Endometrium (tissue), 2 donors: ENCODE measurements at regions not wholly inside any gene's neighbourhood (a gene's known extent, or its start where the extent isn't known, plus 50 kb on each side); places are given as distances from the start of the nearest gene placed in this dataset.
"Not testable (repeated sequence)": the region's sequence is repeated elsewhere in the genome, so short reads cannot be mapped to it uniquely, and the experiment has no call there.

Experiments used
- FAIRE-seq: peaks from 2 replicates; lab custom pipeline; 2012; peaks lifted over from hg19 to GRCh38; lab: Jason Lieb, UNC
- donor health status: control.
- donor health status: control.

DNA sequence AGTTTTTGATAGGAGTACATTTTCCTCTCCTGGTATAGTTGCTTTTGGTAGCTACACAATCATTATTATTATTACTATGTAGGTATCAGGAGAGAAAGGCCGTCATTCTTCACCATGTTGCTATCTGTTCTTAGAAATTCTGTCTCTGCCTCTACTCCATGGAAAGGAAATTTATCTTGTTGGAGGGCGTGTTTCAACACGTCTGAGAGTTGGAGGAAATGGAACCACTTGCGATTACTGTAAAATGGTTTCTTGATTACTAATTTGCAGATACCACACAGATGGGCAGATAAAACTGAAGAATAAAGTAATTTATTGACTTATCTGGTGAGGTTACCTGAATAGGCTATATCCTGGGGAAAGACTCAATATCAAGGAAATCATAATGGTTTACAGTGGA is 488.4 kb downstream of the NR2F2 start:
- no peak for FAIRE-seq

DNA sequence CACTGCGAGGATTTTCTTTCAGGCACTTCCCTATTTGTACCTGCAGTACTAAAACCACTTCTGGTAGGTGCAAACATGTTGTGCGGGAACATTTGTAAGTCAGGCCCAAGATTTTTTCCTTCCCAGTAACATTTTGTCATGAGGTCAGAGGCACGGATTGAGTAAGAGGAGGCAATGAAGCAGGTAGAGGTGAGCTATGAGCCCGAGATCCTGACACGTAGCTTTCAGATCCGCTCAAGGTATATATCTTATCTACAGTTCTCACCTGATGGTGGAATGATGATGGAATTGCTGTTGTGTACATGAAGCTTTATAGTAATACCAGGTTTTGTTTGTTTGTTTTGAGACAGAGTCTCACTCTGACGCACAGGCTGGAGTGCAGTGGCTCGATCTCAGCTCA is 497.5 kb downstream of the NR2F2 start:
- no peak for FAIRE-seq

DNA sequence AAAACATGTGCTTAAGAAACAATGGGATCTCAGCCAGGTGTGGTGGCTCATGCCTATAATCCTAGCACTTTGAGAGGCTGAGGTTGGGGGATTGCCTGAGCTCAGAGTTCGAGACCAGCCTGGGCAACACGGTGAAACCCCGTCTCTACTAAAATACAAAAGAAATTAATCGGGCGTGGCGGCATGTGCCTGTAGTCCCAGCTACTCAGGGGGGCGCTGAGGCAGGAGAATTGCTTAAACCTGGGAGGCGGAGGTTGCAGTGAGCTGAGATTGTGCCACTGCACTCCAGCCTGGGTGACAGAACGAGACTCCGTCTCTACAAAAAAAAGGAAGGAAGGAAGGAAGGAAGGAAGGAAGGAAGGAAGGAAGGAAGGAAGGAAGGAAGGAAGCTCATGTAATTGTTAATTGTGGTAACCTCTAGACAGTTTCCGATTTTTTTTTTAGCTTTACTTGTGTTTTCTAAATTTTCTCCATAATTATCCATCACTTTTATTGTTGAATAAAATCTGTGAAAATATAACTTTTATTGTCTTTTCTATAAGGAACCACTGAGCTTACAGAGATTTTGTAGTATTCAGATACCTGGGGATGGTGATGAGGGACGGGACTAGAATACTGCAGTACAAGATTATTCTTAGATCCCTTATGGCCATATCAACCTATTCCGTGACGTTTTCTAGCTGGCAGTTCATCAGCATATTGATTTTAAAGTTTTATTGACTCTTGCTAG is 506.9 kb downstream of the NR2F2 start:
- FAIRE-seq = no peak

DNA sequence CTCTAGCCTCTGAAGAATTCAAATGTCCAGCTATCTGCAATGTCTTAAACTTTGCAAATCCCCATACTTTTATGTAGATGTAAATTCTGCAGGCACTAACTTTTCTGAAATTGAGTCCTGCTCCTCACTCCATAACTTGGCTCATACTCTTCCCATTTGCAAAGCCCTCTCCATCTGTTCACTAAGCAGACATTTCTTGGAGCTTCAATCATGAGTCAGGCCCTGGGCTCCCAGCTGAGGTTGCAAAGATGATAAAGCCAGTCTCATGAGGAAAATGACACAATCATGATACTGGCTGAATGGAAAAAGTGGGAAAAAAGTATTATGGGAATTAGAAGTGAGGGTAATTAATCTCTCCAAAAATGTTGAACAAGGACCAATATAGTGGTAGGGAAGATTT is 507.6 kb downstream of the NR2F2 start:
- no peak for FAIRE-seq

DNA sequence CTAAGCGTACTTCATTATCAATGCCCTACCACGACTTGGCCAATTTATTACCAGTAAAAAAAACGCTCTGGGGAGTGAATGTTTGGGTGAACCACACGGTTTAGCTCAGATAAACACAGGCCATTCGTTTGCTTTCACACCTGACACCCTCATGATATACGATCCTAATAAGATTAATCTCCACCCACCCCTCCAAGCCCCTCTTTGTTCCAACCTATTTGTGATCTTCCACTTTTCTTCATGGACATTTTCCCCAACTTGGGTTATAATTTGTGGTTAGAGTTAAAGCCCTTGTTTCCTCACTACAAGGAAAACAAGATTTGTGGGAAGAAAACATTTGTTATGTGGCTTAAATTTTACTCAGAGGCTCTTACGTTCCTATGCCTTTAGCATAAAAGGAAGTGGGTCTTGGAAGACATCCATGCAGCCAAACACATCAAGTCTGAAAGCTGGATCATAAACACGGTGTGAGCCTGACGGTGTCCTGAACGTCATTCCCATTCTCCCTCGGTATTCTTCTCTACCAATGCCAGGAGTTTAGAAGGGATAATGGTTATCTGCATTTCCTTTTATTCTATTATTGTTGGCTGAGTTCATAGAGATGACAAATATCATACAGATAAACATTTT is 518.9 kb downstream of the NR2F2 start:
- FAIRE-seq = no peak

DNA sequence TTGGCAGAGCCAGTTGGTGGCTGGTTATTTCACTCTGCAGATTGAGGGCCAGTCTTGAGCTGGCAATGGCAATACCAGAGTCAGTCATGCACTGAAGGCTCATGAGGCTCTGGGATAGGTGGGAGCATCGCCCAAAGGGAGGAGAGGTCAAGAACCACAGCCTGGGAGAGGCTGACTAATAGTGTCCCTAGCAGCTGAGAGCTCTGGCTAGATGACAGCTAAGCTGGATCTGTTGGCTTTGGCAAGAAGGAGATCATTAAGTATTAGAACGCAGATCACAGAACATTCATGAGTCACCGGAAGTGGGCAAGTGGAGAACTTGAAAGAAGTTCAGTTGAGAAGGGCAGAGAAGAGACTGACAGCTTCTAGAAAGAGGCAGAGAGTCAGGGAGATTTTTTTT is 521.1 kb downstream of the NR2F2 start:
- FAIRE-seq = no peak

DNA sequence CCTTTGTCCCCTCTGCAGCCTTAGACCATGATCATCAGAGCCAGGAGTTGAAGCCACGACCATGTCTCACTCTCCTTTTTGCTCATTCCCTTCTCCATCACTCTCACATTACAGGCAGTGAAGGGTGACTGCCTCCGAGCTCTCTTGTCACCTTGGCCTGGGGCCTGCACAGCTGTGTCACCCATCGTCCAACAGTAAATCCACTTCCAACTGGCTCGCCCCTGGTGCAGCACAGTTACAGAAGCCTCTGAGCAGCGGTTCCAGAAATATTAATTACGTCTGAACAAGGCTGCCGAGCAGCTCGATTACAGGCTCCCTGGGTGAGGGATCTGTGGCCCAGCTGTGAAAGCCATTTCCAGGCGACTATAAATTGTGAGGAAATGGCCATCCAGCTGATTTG is 528.2 kb downstream of the NR2F2 start:
- no peak for FAIRE-seq

DNA sequence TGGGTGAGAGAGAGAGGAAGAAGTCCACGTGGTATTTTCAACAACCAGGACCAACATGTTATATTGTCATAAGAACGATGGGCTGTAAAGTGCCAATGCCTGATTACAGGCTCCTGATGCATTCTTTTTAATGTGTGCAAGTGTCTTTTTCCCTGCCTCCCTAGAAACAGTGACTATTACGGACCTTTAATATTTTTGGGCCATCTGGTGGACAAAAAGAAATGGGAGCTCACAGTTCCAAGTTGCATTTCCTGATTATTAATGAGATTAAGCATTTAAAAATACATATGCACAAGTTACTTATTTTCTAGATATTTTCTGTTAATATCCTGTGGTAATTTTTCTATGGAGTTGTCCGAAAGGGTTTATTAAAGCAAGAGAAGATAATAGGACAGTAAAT is 530.2 kb downstream of the NR2F2 start:
- peak; percentile 83 for FAIRE-seq

DNA sequence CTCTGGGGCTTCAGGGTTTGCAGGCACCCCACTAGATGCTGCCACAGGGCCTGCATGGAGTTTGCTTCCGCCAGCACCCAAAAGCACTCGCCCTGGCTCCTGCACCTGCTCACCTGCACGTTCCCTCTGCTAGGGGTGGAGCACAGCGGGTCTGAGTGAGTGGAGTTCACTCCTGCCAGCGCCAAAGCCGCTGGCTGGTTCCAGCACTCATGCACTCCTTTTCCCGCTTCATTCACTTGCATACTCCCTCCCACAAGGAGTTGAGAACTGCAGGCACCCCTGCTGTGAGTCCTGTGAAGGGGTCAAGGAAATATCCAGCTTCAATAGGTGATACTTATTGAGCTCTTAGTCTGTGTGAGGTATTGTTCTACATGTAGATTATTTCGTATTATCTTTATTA is 537.5 kb downstream of the NR2F2 start:
- no peak for FAIRE-seq

DNA sequence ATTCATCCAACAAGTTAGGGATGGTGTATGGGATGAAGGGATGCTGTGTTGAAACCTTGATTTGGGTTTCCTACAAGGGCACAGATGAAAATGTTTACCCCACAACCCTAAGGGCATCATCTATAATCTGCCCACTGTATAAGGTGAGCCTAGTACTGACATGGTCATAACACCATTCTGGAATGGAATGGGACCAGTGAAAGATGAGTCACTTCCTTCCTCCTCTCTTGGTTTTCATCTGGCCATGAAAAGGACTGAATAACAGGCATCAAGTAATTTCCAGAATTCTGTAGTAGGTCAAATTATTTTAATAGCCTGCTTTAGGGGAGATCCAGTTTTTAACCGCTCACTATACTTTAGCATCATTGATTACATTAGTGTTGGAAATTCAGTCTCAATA is 538.6 kb downstream of the NR2F2 start:
- FAIRE-seq = no peak

DNA sequence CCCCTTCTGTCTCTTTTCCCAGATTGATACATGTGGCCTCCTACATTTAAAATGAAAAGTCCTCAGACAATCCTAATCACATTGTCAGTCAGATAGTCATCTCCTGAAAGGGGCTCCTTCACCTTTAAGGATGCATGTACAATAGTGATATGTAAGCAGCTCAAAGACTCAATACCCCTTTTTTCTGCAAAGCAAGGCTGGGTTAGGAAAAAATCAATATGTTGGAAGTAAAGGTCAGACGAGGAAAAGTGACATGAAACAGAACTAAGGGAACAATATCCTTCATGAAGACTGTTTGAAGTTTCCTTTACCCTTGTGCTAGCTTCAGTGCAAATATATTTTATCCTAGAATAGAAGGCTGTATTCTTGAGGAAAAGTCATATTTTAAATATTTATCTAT is 539.3 kb downstream of the NR2F2 start:
- FAIRE-seq = no peak

DNA sequence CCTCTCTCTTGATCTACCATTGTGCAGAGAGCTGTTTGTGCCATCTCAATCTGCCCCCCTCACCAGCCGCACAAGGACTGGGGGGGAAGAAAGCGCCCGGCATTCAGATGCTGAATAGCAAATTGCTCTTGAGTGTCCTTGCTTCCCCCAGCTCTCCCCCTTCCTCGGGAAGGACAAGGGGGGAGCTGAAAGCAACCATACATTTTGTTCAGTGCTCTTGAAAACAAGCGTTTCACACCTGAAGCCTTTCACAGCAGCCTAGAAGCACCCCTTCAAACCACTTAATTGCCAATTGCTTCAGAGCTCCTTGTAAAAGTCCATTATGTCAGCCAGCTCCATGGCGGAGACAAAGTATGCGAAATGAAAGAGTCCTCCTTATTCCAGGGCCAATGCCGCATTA is 540.1 kb downstream of the NR2F2 start:
- no peak for FAIRE-seq

DNA sequence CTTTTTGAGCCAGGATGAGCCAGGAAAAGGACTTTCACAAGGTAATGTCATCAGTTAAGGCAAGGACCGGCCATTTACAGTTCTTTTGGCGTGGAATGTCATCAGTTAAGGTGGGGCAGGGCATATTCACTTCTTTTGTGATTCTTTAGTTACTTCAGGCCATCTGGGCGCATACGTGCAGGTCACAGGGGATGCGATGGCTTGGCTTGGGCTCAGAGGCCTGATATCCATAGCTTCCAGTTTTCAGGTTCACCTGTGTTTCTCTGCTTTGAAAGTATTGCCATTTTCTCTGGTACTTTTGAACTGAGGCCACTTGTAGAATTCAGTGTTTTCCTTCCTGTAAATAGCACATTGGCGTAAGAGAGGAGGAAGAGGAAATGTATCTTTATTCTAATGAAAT is 546.9 kb downstream of the NR2F2 start:
- FAIRE-seq = not testable (repeated sequence)

DNA sequence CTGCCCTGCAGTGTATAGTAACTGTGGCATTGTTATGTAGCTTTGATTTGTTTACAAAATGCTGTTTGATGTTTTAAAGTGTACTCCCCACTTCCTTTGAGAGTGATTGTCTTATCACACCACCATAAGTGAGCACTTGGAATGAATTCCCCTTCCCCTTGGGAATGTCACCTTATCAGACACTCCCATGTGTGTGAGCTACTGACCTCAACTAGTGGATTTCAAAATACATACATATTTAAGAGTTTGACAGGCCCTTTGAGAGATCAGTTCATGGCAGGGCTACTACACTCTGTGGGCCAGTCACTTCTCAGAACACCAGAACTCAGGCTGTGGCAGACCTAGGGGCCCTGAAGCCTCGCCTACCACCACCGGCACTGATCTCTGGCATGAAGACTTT is 547.6 kb downstream of the NR2F2 start:
- FAIRE-seq = no peak

DNA sequence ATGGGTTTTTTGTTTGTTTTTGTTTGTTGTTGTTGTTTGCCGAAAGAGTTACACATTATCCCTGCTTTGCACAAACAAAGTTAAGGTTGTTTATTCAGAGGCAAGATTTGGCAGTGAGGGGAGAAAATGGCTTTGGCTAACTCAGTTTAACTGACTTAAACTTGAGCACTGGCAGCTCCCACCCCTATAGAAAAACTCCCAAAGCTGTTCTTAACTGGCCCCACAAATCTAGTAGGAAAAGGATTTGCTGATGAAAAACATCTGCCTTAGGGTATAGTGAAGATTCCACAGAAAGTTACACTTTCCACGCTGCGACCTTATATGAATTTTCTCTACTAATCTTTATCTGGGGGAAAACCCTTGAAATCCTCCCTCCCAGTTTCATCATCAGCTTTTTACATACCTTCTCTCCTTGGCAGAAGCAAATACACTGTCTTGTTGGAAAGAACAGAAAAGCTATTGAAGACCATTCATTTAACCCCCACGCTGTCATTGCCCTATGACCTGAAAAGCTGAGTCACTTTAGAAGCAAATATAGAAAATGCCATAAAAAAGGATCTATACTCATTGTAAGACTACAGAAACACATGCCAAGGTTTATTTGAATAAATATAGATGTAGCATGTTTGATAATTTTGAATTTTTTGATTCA is 551.7 kb downstream of the NR2F2 start:
- peak; percentile 95 for FAIRE-seq

DNA sequence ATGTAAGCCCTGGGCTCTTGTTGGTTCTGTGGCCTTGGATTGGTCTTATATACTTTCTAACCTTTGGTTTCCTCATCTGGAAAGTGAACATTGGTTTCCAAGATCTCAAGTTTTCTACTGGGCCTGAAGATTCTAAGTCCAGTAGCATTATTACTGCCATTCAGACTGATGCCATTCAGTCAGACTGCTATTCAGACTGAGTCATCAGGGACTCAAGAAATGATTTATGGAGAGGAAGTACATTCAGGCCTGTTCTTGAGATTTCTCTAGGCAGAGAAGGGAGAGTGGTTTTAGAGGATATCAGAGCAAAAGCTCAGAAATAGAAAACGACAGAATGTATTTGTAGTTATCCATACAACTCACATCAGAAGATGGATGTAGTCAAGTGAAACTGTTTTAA is 557.2 kb downstream of the NR2F2 start:
- no peak for FAIRE-seq

DNA sequence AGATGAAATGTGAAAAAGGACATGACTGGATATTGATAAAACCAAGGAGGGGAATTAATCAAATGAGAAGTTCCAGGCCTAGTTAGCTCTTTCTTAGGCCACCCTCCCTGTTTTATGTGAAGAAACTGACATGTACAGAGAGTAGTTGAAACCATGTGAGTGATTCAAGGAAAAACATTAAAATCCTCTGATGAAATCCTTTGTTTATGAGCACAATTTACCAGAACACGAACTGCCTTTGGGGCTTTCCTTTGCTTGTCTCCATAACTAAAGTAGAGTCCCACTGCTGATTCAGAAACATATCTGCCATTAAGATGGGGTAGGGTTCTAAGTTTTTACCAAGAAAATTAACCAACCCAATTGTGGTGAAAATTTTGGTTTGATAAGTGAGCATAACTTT is 558.3 kb downstream of the NR2F2 start:
- peak; percentile 83 for FAIRE-seq

DNA sequence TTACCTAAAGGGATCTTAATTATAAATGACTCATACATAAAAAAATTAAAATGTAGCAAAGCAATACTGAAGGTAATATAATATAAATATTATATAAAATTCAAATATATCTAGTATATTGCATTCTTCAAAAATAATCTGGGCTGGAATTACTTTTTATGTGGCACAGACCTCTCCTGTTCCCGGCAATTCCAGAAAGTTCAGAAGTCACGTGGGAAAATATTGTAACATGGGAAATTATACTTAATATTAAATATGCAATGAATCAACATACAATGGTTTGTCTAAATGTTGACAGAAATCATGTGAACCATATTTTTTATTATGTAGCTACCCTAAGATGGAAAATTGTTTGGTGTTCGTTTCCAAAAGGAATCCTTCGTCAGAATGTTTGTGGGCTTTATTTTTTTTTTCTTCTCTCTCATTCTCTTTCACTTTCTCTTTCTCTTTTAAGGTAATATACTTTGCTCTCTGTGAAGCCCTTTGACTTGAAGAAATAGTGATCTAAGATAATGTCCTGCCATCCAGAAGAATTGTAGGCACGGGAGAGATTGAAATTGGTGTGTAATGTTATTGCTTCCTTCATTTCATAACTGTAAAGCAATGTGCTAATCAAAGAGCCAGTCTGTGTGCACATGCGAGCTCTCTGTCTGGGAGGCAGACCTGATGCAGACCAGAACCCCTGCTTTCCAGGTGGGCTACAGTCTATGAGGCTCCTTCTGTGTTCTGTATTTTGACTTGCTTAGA is 559.4 kb downstream of the NR2F2 start:
- FAIRE-seq = peak; percentile 84

DNA sequence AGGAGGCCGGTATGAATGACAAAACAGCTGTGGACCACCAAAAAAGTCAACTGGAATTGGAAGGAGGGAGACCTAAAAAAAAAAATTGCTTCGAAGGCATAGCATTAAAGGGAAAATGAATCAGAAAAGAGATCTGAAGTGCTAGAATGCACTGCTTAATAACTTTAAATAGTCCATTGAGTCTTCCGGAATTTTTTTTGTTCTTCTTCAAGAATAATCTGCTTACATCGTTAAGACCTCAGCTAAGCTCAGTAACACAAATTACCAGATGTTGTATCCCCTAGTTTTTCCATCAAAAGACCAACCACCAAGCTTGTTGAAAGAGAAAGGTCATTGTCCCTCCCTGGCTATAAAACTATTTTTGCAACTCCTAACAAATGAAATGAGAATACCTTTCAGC is 560.5 kb downstream of the NR2F2 start:
- peak; percentile 97 for FAIRE-seq

DNA sequence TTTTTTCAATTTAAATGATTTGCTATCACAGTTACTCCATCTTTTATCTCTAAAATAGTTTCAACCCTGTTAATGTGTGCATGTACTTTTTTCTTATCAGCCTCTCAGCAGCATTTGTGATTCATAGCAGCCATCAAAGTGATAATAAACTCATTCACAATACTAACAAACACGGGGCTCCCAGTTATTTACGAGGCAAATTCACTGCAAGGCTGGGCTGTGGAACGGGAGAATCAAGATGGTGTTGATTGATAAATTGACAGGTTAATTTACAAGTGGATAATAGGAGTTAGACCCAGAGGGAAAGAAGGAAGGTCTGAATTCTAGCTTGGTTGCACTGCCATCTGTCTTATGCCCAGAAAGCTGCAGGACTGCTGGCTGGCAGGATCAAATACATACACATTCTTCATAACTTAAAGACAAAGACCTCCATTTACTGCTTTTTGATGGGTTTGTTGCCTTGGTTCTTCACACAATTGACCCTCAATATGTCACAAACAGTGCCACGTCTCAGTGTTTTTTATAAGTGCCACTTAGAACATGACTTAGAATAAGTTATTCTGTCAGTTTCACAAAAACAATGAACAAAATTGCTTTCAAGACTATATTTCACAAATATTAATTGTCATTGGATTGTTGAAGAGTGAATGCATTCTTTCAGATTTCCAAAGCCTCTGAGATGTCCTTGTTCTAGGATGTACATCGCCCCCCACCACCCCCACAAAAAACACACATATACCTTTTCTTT is 562.8 kb downstream of the NR2F2 start:
- peak; percentile 68 for FAIRE-seq

DNA sequence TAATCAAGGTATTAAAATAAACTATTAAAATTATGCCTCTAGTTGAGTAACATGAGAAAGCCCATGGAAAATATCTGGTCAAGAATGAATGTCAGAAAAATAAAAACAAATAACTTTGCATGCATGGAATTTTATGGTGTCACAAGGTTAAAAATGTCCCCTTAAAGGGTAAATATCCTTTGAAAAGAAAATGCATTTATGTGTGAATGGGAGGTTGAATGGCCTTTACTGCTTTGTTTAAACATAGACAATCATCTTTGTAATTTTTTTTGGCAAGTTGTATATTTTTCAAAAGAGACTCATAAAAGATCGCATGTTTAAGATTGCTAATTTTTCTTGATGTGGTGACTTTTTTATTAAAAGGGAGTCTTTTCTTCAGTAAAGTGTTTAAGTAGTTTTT is 564.2 kb downstream of the NR2F2 start:
- FAIRE-seq = peak; percentile 100

DNA sequence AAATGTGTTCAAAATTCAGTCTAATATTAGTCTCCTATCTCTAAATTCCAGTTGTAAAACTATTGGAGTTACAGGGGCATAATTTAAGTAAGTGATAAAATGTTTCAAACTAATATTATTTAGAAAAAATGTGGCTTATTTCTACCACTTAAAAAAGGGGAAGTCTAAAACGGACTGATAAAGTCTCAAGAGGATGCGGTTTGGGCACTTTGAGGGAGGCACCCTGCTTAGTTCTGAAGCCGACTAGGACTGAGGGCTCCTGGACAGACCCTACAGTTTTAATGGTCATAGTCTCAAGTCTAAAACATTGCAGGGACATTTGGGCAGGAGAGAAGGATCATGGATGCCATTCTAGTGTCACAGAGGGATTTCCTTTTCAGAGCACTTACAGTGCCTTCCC is 566.3 kb downstream of the NR2F2 start:
- no peak for FAIRE-seq
